PC-3 (cell line): ENCODE measurements at regions not wholly inside any gene's neighbourhood (a gene's known extent, or its start where the extent isn't known, plus 50 kb on each side); places are given as distances from the start of the nearest gene placed in this dataset.
A peak's percentile ranks its signal among the peaks of the same experiment; 100 is the strongest.

Source experiments
- ATAC-seq: fragments of 200-7000 bp; cut with Tn5 transposase; 2 replicates; pipeline ENCODE4 v1.9.1; 2020; ENCODE audit warnings: mild to moderate bottlenecking, moderate library complexity
- BruUV-seq: library from RNA; stranded (reverse); fragments of 400-500 nt; replicated peaks from 2 replicates; lab custom pipeline; 2021; lab: Mats Ljungman, UMichigan
- CTCF ChIA-PET: fragments of 300-600 bp; sonication (Branson Sonifier 250); formaldehyde crosslinking; loops from one replicate; lab custom pipeline; 2022; ENCODE audit warnings: antibody characterized with exemption; lab: Charles Lee
- POLR2A ChIA-PET: fragments of 300-600 bp; sonication (Branson Sonifier 250); formaldehyde crosslinking; loops from one replicate; lab custom pipeline; 2022; ENCODE audit warnings: antibody characterized with exemption; ENCODE audit not compliant: unreplicated experiment; lab: Charles Lee
- DNase-seq: peaks from one replicate; pipeline ENCODE4 v3.0.0-alpha.2; 2015
- H2AFZ ChIP-seq: fragments of 300-600 bp; sonication (generic); 2 replicates; pipeline ENCODE4 v1.6.0; 2016; ENCODE audit warnings: antibody characterized with exemption, low read length
- H3F3A ChIP-seq: fragments of 300-600 bp; sonication (generic); one replicate; pipeline ENCODE4 v1.6.0; 2017; ENCODE audit warnings: antibody characterized with exemption, low read length, control low read depth, mild to moderate bottlenecking; ENCODE audit not compliant: unreplicated experiment
- H3K27ac ChIP-seq: fragments of 300-600 bp; sonication (generic); 2 replicates; pipeline ENCODE4 v1.5.1; 2016; ENCODE audit warnings: mild to moderate bottlenecking, low read length
- H3K27me3 ChIP-seq: fragments of 300-600 bp; sonication (generic); 2 replicates; pipeline ENCODE4 v1.6.1; 2016; ENCODE audit warnings: low read length, mixed read lengths
- H3K36me3 ChIP-seq: fragments of 300-600 bp; sonication (generic); 2 replicates; pipeline ENCODE4 v1.6.1; 2016; ENCODE audit warnings: low read depth, mixed run types, low read length, mixed read lengths
- H3K4me1 ChIP-seq: fragments of 300-600 bp; sonication (generic); 2 replicates; pipeline ENCODE4 v1.5.1; 2016; ENCODE audit warnings: low read length; ENCODE audit not compliant: insufficient read depth
- H3K4me2 ChIP-seq: fragments of 300-600 bp; sonication (generic); 2 replicates; pipeline ENCODE4 v1.6.0; 2016; ENCODE audit warnings: low read length
- H3K4me3 ChIP-seq: fragments of 300-600 bp; sonication (generic); 2 replicates; pipeline ENCODE4 v1.5.1; 2016; ENCODE audit warnings: mild to moderate bottlenecking, low read length, mixed read lengths
- H3K79me2 ChIP-seq: fragments of 300-600 bp; sonication (generic); 2 replicates; pipeline ENCODE4 v1.6.1; 2017; ENCODE audit warnings: low read length, mixed read lengths
- H3K9ac ChIP-seq: fragments of 300-600 bp; sonication (generic); 2 replicates; pipeline ENCODE4 v1.6.0; 2016; ENCODE audit warnings: mild to moderate bottlenecking, low read length
- H3K9me2 ChIP-seq: fragments of 300-600 bp; sonication (generic); replicated peaks from 2 replicates; pipeline ENCODE4 v1.6.1; 2016; ENCODE audit warnings: mixed run types, low read length, mixed read lengths
- H3K9me3 ChIP-seq: fragments of 300-600 bp; sonication (generic); 2 replicates; pipeline ENCODE4 v1.6.1; 2016; ENCODE audit warnings: low read length, mixed read lengths
- H4K20me1 ChIP-seq: fragments of 300-600 bp; sonication (generic); 2 replicates; pipeline ENCODE4 v1.6.1; 2016; ENCODE audit warnings: low read length, mixed read lengths
- CTCF ChIP-seq: fragments of 300-600 bp; sonication (generic); conservative IDR thresholded peaks from 2 replicates; pipeline ENCODE4 v1.5.1; 2017; ENCODE audit warnings: antibody characterized with exemption, low read depth, mild to moderate bottlenecking, low read length
- EZH2 ChIP-seq: fragments of 300-600 bp; sonication (generic); IDR thresholded peaks from one replicate; pipeline ENCODE4 v1.6.1; 2017; ENCODE audit warnings: antibody characterized with exemption, mild to moderate bottlenecking, low read length; ENCODE audit not compliant: unreplicated experiment
- EZH2phosphoT487 ChIP-seq: fragments of 300-600 bp; sonication (generic); IDR thresholded peaks from 2 replicates; pipeline ENCODE4 v1.6.1; 2018; ENCODE audit warnings: mild to moderate bottlenecking, antibody characterized with exemption, low read length, borderline replicate concordance
- intact Hi-C: fragments of 100-400 bp; cut with micrococcal nuclease; formaldehyde crosslinking; loops from 2 replicates; pipeline ENCODE4 v1.9.0; 2023

- Histone ChIP-seq H3K4me3 (no peak overlapping the region), H3K4me1 (peaks cover 13% of the 10 kb centered on the region; the same call in 1 of the 2 replicates), H4K20me1 (no peaks in the 10 kb centered on the region), H3K9me3 (no peaks in the 10 kb centered on the region), H3F3A (no peaks in the 10 kb centered on the region), H3K27ac (no peak overlapping the region), H2AFZ (no peak overlapping the region), H3K36me3 (no peaks in the 10 kb centered on the region), H3K9me2 (no peaks in the 10 kb centered on the region), H3K27me3 (no peaks in the 10 kb centered on the region), H3K4me2 (no peak overlapping the region), H3K79me2 (no peaks in the 10 kb centered on the region), H3K9ac (no peak overlapping the region)
- no peak for TF ChIP-seq EZH2phosphoT487
- no peak for TF ChIP-seq CTCF
- no peak for TF ChIP-seq EZH2
- CTCF ChIA-PET = no interaction called here
- intact Hi-C loops = no loop called here
- POLR2A ChIA-PET = no interaction called here
- BruUV-seq = no TSS peak
- DNase-seq (no peak), ATAC-seq (no peak)
These were observed 680.5 kb downstream of the DSC3 start for GRCh38 chr18:30361864-30362540.

GRCh38 chr18:30359521-30359920 lies 683.0 kb downstream of the DSC3 start:
- Histone ChIP-seq H3K9ac (no peak overlapping the region), H3K4me1 (peaks cover 13% of the 10 kb centered on the region; the same call in 1 of the 2 replicates), H3K36me3 (no peaks in the 10 kb centered on the region), H3K79me2 (no peaks in the 10 kb centered on the region), H4K20me1 (no peaks in the 10 kb centered on the region), H2AFZ (peak overlapping the region; percentile 27; the same call in 1 of the 2 replicates), H3K9me3 (no peaks in the 10 kb centered on the region), H3K27ac (peak overlapping the region; percentile 0; the same call in 1 of the 2 replicates), H3F3A (no peaks in the 10 kb centered on the region), H3K4me2 (no peak overlapping the region), H3K27me3 (no peaks in the 10 kb centered on the region), H3K9me2 (no peaks in the 10 kb centered on the region), H3K4me3 (no peak overlapping the region)
- POLR2A ChIA-PET = no interaction called here
- DNase-seq = peak; percentile 32
- peak; percentile 37 for ATAC-seq
- intact Hi-C loops = no loop called here
- CTCF ChIA-PET = no interaction called here
- TF ChIP-seq EZH2 (no peak), EZH2phosphoT487 (no peak), CTCF (no peak)
- BruUV-seq = no TSS peak

GRCh38 chr18:30358555-30358954 lies 684.0 kb downstream of the DSC3 start:
- Histone ChIP-seq H3K27ac (no peak overlapping the region), H3K4me1 (peaks cover 13% of the 10 kb centered on the region; the same call in 1 of the 2 replicates), H3K36me3 (no peaks in the 10 kb centered on the region), H3K4me2 (no peak overlapping the region), H3K79me2 (no peaks in the 10 kb centered on the region), H3F3A (no peaks in the 10 kb centered on the region), H3K9me3 (no peaks in the 10 kb centered on the region), H3K27me3 (no peaks in the 10 kb centered on the region), H4K20me1 (no peaks in the 10 kb centered on the region), H3K9me2 (no peaks in the 10 kb centered on the region), H3K9ac (no peak overlapping the region), H3K4me3 (no peak overlapping the region), H2AFZ (no peak overlapping the region)
- peak; percentile 46 for ATAC-seq
- ChIA-PET CTCF (no interaction called here), POLR2A (no interaction called here)
- intact Hi-C loops = no loop called here
- DNase-seq = peak; percentile 66
- BruUV-seq = no TSS peak
- TF ChIP-seq CTCF (no peak), EZH2phosphoT487 (no peak), EZH2 (no peak)
